H1 (cell line): ENCODE measurements at regions not wholly inside any gene's neighbourhood (a gene's known extent, or its start where the extent isn't known, plus 50 kb on each side); places are given as distances from the start of the nearest gene placed in this dataset.

ENCODE experiments used
- CTCF ChIA-PET: fragments of 300-600 bp; sonication (Branson Sonifier 250); formaldehyde crosslinking; loops from one replicate; lab custom pipeline; 2021; ENCODE audit not compliant: partially characterized antibody; lab: Charles Lee
- POLR2A ChIA-PET: fragments of 300-600 bp; sonication (Branson Sonifier 250); formaldehyde crosslinking; loops from one replicate; lab custom pipeline; 2021; ENCODE audit warnings: inconsistent platforms; ENCODE audit not compliant: partially characterized antibody; lab: Charles Lee
- DNase-seq, 2 experiments: peaks; one replicate each; pipeline versions ENCODE4 v3.0.0 to v3.0.0-alpha.2; 2010 to 2022; ENCODE audit warnings: low spot score in 2 of 2, low read depth in 1 of 2, mixed read lengths in 1 of 2
- FAIRE-seq: peaks from 2 replicates; lab custom pipeline; 2011; peaks lifted over from hg19 to GRCh38; lab: Jason Lieb, UNC
- H2AFZ ChIP-seq: 2 replicates; pipeline ENCODE4 v1.8.1; 2012; ENCODE audit warnings: low read length, inconsistent platforms
- H2AK5ac ChIP-seq: 2 replicates; pipeline ENCODE4 v1.6.1; 2013; ENCODE audit warnings: low read depth, low read length
- H2BK120ac ChIP-seq: replicated peaks from 2 replicates; pipeline ENCODE3; 2013; ENCODE audit warnings: low read depth, low read length, inconsistent platforms
- H2BK12ac ChIP-seq: 2 replicates; pipeline ENCODE4 v1.6.1; 2013; ENCODE audit warnings: low read depth, low read length
- H2BK15ac ChIP-seq: 2 replicates; pipeline ENCODE4 v1.6.1; 2013; ENCODE audit warnings: low read length
- H2BK20ac ChIP-seq: 2 replicates; pipeline ENCODE4 v1.6.1; 2013; ENCODE audit warnings: low read length
- H2BK5ac ChIP-seq: 2 replicates; pipeline ENCODE4 v1.6.1; 2013; ENCODE audit warnings: low read depth, low read length
- H3K14ac ChIP-seq: 2 replicates; pipeline ENCODE4 v1.6.1; 2013; ENCODE audit warnings: inconsistent platforms; ENCODE audit not compliant: insufficient read length
- H3K18ac ChIP-seq: 2 replicates; pipeline ENCODE4 v1.6.1; 2013; ENCODE audit warnings: low read length; ENCODE audit errors: extremely low read depth
- H3K23ac ChIP-seq: 2 replicates; pipeline ENCODE4 v1.6.1; 2013; ENCODE audit warnings: inconsistent platforms; ENCODE audit not compliant: insufficient read length
- H3K23me2 ChIP-seq: 2 replicates; pipeline ENCODE4 v1.6.1; 2013; ENCODE audit warnings: low read depth, low read length
- H3K27ac ChIP-seq: 2 replicates; pipeline ENCODE4 v1.6.1; 2011; ENCODE audit warnings: low read depth, low read length, inconsistent platforms
- H3K27me3 ChIP-seq, 4 experiments: replicated peaks in 1 of 4; 1 replicate in 1 of 4; 2 replicates in 3 of 4; pipeline versions ENCODE4 v1.6.1 to v1.8.1; 2011 to 2013; ENCODE audit warnings: low read length in 3 of 4, mild to moderate bottlenecking in 3 of 4, inconsistent platforms in 2 of 4, mixed read lengths in 2 of 4, moderate library complexity in 1 of 4; ENCODE audit not compliant: control insufficient read depth in 3 of 4, insufficient read depth in 3 of 4; ENCODE audit errors: extremely low read depth in 1 of 4
- H3K36me3 ChIP-seq, 4 experiments: 2 replicates each; pipeline versions ENCODE4 v1.6.1 to v1.8.1; 2011 to 2013; ENCODE audit warnings: mild to moderate bottlenecking in 4 of 4, low read length in 3 of 4, moderate library complexity in 2 of 4, control low read depth in 1 of 4, inconsistent platforms in 1 of 4; ENCODE audit not compliant: insufficient read depth in 4 of 4, control insufficient read depth in 2 of 4
- H3K4ac ChIP-seq: replicated peaks from 2 replicates; pipeline ENCODE3; 2013; ENCODE audit warnings: low read length, low read depth, mixed read lengths, inconsistent platforms; ENCODE audit not compliant: insufficient read length
- H3K4me1 ChIP-seq, 4 experiments: replicated peaks in 1 of 4; 1 replicate in 1 of 4; 2 replicates in 3 of 4; pipeline versions ENCODE4 v1.6.1 to v1.8.1; 2011 to 2013; ENCODE audit warnings: low read length in 3 of 4, inconsistent platforms in 2 of 4, mixed read lengths in 1 of 4; ENCODE audit not compliant: insufficient read depth in 4 of 4, control insufficient read depth in 3 of 4
- H3K4me2 ChIP-seq, 2 experiments: 2 replicates each; pipeline versions ENCODE4 v1.6.1 to v1.8.1; 2011 to 2013; ENCODE audit warnings: low read depth in 2 of 2, low read length in 2 of 2, control low read depth in 1 of 2, inconsistent platforms in 1 of 2, mild to moderate bottlenecking in 1 of 2; ENCODE audit not compliant: insufficient read depth in 1 of 2
- H3K4me3 ChIP-seq, 4 experiments: fragments of 200-600, 300-600 bp in 1 of 4; sonication (generic), shearing (Covaris generic), sonication (Bioruptor Twin) in 1 of 4; 2 replicates each; pipeline versions ENCODE4 v1.5.1 to v1.8.1; 2011 to 2016; ENCODE audit warnings: low read length in 4 of 4, low read depth in 3 of 4, control low read depth in 2 of 4, inconsistent platforms in 2 of 4, mild to moderate bottlenecking in 2 of 4, mixed read lengths in 1 of 4, moderate library complexity in 1 of 4; ENCODE audit not compliant: insufficient read depth in 2 of 4; ENCODE audit errors: extremely low read depth in 1 of 4
- H3K56ac ChIP-seq: replicated peaks from 2 replicates; pipeline ENCODE3; 2013; ENCODE audit warnings: low read depth, mild to moderate bottlenecking, mixed read lengths, low read length, inconsistent platforms; ENCODE audit not compliant: insufficient read length
- H3K79me1 ChIP-seq: 2 replicates; pipeline ENCODE4 v1.6.1; 2013; ENCODE audit warnings: low read depth, low read length, control low read depth
- H3K79me2 ChIP-seq, 2 experiments: 2 replicates each; pipeline versions ENCODE4 v1.6.1 to v1.8.1; 2012 to 2013; ENCODE audit warnings: low read length in 2 of 2, mild to moderate bottlenecking in 2 of 2, inconsistent platforms in 1 of 2; ENCODE audit not compliant: insufficient read depth in 2 of 2, control insufficient read depth in 1 of 2
- H3K9ac ChIP-seq, 4 experiments: replicated peaks in 1 of 4; 1 replicate in 1 of 4; 2 replicates in 3 of 4; pipeline versions ENCODE4 v1.6.1 to v1.8.1; 2011 to 2013; ENCODE audit warnings: low read depth in 3 of 4, low read length in 3 of 4, control low read depth in 2 of 4, mild to moderate bottlenecking in 2 of 4, moderate library complexity in 2 of 4, inconsistent platforms in 1 of 4; ENCODE audit errors: extremely low read depth in 1 of 4
- H3K9me3 ChIP-seq, 2 experiments: 2 replicates each; pipeline versions ENCODE4 v1.6.1 to v1.8.1; 2012 to 2013; ENCODE audit warnings: mild to moderate bottlenecking in 2 of 2, moderate library complexity in 2 of 2, control low read depth in 1 of 2, inconsistent platforms in 1 of 2, low read depth in 1 of 2, low read length in 1 of 2, mixed read lengths in 1 of 2; ENCODE audit not compliant: insufficient read depth in 2 of 2
- H4K20me1 ChIP-seq, 2 experiments: replicated peaks in 1 of 2; 2 replicates each; pipeline versions ENCODE3 to v1.8.1; 2011 to 2013; ENCODE audit warnings: inconsistent platforms in 2 of 2, low read length in 2 of 2, mild to moderate bottlenecking in 1 of 2; ENCODE audit not compliant: insufficient read depth in 2 of 2, control insufficient read depth in 1 of 2
- H4K5ac ChIP-seq: 2 replicates; pipeline ENCODE4 v1.6.1; 2013; ENCODE audit warnings: low read length, low read depth, mixed read lengths, inconsistent platforms; ENCODE audit not compliant: insufficient read length
- H4K8ac ChIP-seq: 2 replicates; pipeline ENCODE4 v1.8.0; 2013; ENCODE audit warnings: mild to moderate bottlenecking, moderate library complexity, low read length, inconsistent platforms; ENCODE audit not compliant: insufficient read depth; ENCODE audit errors: extremely low read depth
- H4K91ac ChIP-seq: replicated peaks from 2 replicates; pipeline ENCODE3; 2013; ENCODE audit warnings: low read length, mixed read lengths, inconsistent platforms; ENCODE audit not compliant: insufficient read length
- BACH1 ChIP-seq: IDR thresholded peaks from 2 replicates; pipeline ENCODE4 v1.6.1; 2012; ENCODE audit warnings: low read length, improper control_type of control experiment
- WGBS, 2 experiments: shearing (Covaris generic) in 1 of 2; methylation state at CpG; one replicate each; pipeline versions ENCODE4 v1.1.6 to v1.1.7; 2013 to 2015; ENCODE audit warnings: low lambda C conversion rate in 2 of 2, mixed read lengths in 2 of 2, inconsistent platforms in 1 of 2, low coverage in 1 of 2, missing lambda C conversion rate in 1 of 2; ENCODE audit not compliant: insufficient replicate concordance in 2 of 2, insufficient coverage in 1 of 2, insufficient read length in 1 of 2; ENCODE audit errors: extremely low coverage in 1 of 2, missing lambda C conversion rate in 1 of 2; 5-methylcytosine and 5-hydroxymethylcytosine counted together

- H3K36me3 ChIP-seq, result no peaks in the 10 kb centered on the region
- no peaks in the 10 kb centered on the region for H3K79me2 ChIP-seq
- no peak overlapping the region for H4K5ac ChIP-seq
- no peak overlapping the region for H2BK5ac ChIP-seq
- H3K27me3 ChIP-seq, result no peaks in the 10 kb centered on the region
- 91% methylated on average over 4 of the region's 4 CpGs; no CpG with 5 or more reads in 1 of the 2 experiments for WGBS, 2 experiments
- H2BK15ac ChIP-seq, result no peak overlapping the region
- no peak overlapping the region; a peak in 1 of 8 replicates for H3K4me3 ChIP-seq
- no peak overlapping the region for H3K4me2 ChIP-seq
- H3K4ac ChIP-seq, result no peak overlapping the region
- ChIA-PET CTCF (interaction anchor here (0.7 kb wide), 1 partner anchor 16 kb away, joined by 3 read pairs; no protein-coding TSS in a partner anchor), POLR2A (no interaction called here)
- no peak overlapping the region for H2BK20ac ChIP-seq
- TF ChIP-seq BACH1, result no peak
- H3K79me1 ChIP-seq, result no peaks in the 10 kb centered on the region
- no peak for FAIRE-seq
- no peak overlapping the region for H2BK120ac ChIP-seq
- no peak overlapping the region for H2AFZ ChIP-seq
- H4K8ac ChIP-seq, result no peak overlapping the region
- H3K56ac ChIP-seq, result no peak overlapping the region
- no peaks in the 10 kb centered on the region for H3K23me2 ChIP-seq
- no peak overlapping the region for H2BK12ac ChIP-seq
- H4K91ac ChIP-seq, result no peak overlapping the region
- no peaks in the 10 kb centered on the region for H3K4me1 ChIP-seq
- DNase-seq, result no peak
- H3K9me3 ChIP-seq, result no peaks in the 10 kb centered on the region
- H3K14ac ChIP-seq, result no peak overlapping the region
- no peaks in the 10 kb centered on the region for H4K20me1 ChIP-seq
- H2AK5ac ChIP-seq, result no peak overlapping the region
- no peak overlapping the region for H3K27ac ChIP-seq
- no peak overlapping the region for H3K9ac ChIP-seq
- H3K23ac ChIP-seq, result no peak overlapping the region
- no peak overlapping the region for H3K18ac ChIP-seq
Measured at GRCh38 chr3:69562020-69562419, 176.1 kb upstream of the FRMD4B start.
